ENCODE measurements at regions not wholly inside any gene's neighbourhood (a gene's known extent, or its start where the extent isn't known, plus 50 kb on each side); places are given as distances from the start of the nearest gene placed in this dataset.

DNA sequence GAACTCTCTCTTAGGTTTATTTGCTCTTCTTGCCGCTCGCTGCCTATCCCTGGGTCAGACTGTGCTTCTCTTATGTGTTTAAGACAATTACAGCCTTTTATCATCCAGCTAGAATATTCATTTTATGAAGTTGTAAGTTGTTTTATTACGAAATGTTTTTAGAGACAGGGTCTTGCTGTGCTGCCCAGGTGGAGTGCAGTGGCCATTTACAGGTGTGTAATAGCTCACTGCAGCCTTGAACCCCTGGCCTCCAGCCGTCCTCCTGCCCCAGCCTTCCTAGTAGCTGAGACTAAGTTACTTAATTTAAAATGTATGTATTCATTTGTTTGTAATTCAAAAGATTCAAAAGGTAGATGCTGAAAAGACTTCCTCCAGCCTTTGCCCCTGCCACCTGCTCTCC lies 99.0 kb upstream of the KIF26B start:
- Histone ChIP-seq H3K4me1 (ENCODE audit: control insufficient read depth, extremely low read depth, insufficient read depth, low read length) (no peaks in the 10 kb centered on the region), H2AFZ (ENCODE audit: low read depth, low read length) (no peak overlapping the region), H3K9me3 (replicated peaks; ENCODE audit: control insufficient read depth, insufficient read depth, low read length) (no peaks in the 10 kb centered on the region), H3K79me2 (ENCODE audit: control insufficient read depth, insufficient read depth, low read length) (no peaks in the 10 kb centered on the region), H3K36me3 (ENCODE audit: control insufficient read depth in 2 of 2, extremely low read depth in 1 of 2, insufficient read depth in 2 of 2, low read length in 2 of 2) (no peaks in the 10 kb centered on the region), H3K27ac (ENCODE audit: insufficient read depth, low read depth, low read length) (no peak overlapping the region), H3K9me1 (replicated peaks; ENCODE audit: control insufficient read depth, extremely low read depth, insufficient read depth, low read length) (no peaks in the 10 kb centered on the region), H3K4me3 (replicated peaks in 1 of 3; ENCODE audit: insufficient read depth in 1 of 3, low read depth in 1 of 3, low read length in 3 of 3) (no peak overlapping the region), H3K9ac (replicated peaks; ENCODE audit: extremely low read depth, insufficient read depth, low read length) (no peak overlapping the region), H3K27me3 (ENCODE audit: control insufficient read depth in 2 of 2, insufficient read depth in 2 of 2, low read length in 2 of 2) (no peaks in the 10 kb centered on the region), H3K4me2 (ENCODE audit: insufficient read depth, low read length) (no peak overlapping the region), H4K20me1 (replicated peaks; ENCODE audit: control insufficient read depth, extremely low read depth, insufficient read depth, low read length) (no peaks in the 10 kb centered on the region)
- TF ChIP-seq, protein P1, sequence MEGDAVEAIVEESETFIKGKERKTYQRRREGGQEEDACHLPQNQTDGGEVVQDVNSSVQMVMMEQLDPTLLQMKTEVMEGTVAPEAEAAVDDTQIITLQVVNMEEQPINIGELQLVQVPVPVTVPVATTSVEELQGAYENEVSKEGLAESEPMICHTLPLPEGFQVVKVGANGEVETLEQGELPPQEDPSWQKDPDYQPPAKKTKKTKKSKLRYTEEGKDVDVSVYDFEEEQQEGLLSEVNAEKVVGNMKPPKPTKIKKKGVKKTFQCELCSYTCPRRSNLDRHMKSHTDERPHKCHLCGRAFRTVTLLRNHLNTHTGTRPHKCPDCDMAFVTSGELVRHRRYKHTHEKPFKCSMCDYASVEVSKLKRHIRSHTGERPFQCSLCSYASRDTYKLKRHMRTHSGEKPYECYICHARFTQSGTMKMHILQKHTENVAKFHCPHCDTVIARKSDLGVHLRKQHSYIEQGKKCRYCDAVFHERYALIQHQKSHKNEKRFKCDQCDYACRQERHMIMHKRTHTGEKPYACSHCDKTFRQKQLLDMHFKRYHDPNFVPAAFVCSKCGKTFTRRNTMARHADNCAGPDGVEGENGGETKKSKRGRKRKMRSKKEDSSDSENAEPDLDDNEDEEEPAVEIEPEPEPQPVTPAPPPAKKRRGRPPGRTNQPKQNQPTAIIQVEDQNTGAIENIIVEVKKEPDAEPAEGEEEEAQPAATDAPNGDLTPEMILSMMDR (IDR thresholded peaks at IDR 0.05; ENCODE audit: extremely low read depth in 1 of 2, insufficient read depth in 1 of 2, low read depth in 1 of 2, low read length in 2 of 2) = no peak
- no peak for TF ChIP-seq JUN (IDR thresholded peaks at IDR 0.05; ENCODE audit: borderline replicate concordance, insufficient read depth, insufficient read length, low read depth)
- no peak for TF ChIP-seq POLR2A (IDR thresholded peaks at IDR 0.05; ENCODE audit: low read depth, low read length)
- TF ChIP-seq, protein P2, sequence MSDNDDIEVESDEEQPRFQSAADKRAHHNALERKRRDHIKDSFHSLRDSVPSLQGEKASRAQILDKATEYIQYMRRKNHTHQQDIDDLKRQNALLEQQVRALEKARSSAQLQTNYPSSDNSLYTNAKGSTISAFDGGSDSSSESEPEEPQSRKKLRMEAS (IDR thresholded peaks at IDR 0.05; ENCODE audit: insufficient read depth, insufficient read length) = no peak
- no peak for TF ChIP-seq POLR2AphosphoS5 (IDR thresholded peaks at IDR 0.05; ENCODE audit: insufficient read depth, low read depth, low read length)
- TF ChIP-seq EZH2 (IDR thresholded peaks at IDR 0.05; ENCODE audit: borderline replicate concordance, low read depth, low read length, severe bottlenecking) = no peak
- CTCF ChIA-PET = interaction anchor here (4.6 kb wide), 1 partner anchor 13 kb away, joined by 18 read pairs; no protein-coding TSS in a partner anchor
- no peak for DNase-seq (ENCODE audit: low read depth, low spot score)
- intact Hi-C loops (cut with micrococcal nuclease) = no loop called here
- no TSS peak for BruUV-seq (replicated peaks)
- POLR2A ChIA-PET = no interaction called here
- no peak for FAIRE-seq
- dilution Hi-C loops (cut with MboI; ENCODE audit: extremely low pct_ligation_motif_present, low sequenced_read_pairs) = no loop called here
